A673 (cell line): ENCODE measurements at regions not wholly inside any gene's neighbourhood (a gene's known extent, or its start where the extent isn't known, plus 50 kb on each side); places are given as distances from the start of the nearest gene placed in this dataset.

Experiments
- BruUV-seq: library from RNA; stranded (reverse); fragments of 400-500 nt; replicated peaks from 2 replicates; lab custom pipeline; 2021; lab: Mats Ljungman, UMichigan
- CTCF ChIA-PET: fragments of 300-600 bp; sonication (Branson Sonifier 250); formaldehyde crosslinking; loops from one replicate; lab custom pipeline; 2022; ENCODE audit warnings: antibody characterized with exemption; lab: Charles Lee
- POLR2A ChIA-PET: fragments of 300-600 bp; sonication (Branson Sonifier 250); formaldehyde crosslinking; loops from one replicate; lab custom pipeline; 2022; ENCODE audit warnings: antibody characterized with exemption; ENCODE audit not compliant: low non-redundant PET; lab: Charles Lee
- DNase-seq: peaks from one replicate; pipeline ENCODE4 v3.0.0-alpha.2; 2015; ENCODE audit warnings: low spot score
- H3K27ac ChIP-seq: fragments of 200-600 bp; sonication (generic); 2 replicates; pipeline ENCODE4 v1.5.1; 2016; ENCODE audit warnings: mixed run types, low read depth, mild to moderate bottlenecking, mixed read lengths, antibody characterized with exemption, low read length; ENCODE audit not compliant: poor library complexity, severe bottlenecking
- H3K27me3 ChIP-seq: fragments of 200-600 bp; sonication (generic); replicated peaks from 2 replicates; pipeline ENCODE4 v1.6.1; 2017; ENCODE audit warnings: mixed run types, low read depth, mild to moderate bottlenecking, mixed read lengths, antibody characterized with exemption, low read length; ENCODE audit not compliant: insufficient read depth, poor library complexity
- H3K36me3 ChIP-seq: fragments of 200-600 bp; sonication (generic); 2 replicates; pipeline ENCODE4 v1.6.1; 2016; ENCODE audit warnings: mixed run types, mild to moderate bottlenecking, mixed read lengths, antibody characterized with exemption, low read length; ENCODE audit not compliant: insufficient read depth, poor library complexity, severe bottlenecking
- H3K4me1 ChIP-seq: fragments of 200-600 bp; sonication (generic); 2 replicates; pipeline ENCODE4 v1.6.1; 2017; ENCODE audit warnings: mixed run types, mild to moderate bottlenecking, mixed read lengths, antibody characterized with exemption, low read length; ENCODE audit not compliant: insufficient read depth, poor library complexity, severe bottlenecking
- H3K4me3 ChIP-seq: fragments of 200-600 bp; sonication (generic); 2 replicates; pipeline ENCODE4 v1.5.1; 2016; ENCODE audit warnings: low read depth, mixed run types, mild to moderate bottlenecking, mixed read lengths, low read length; ENCODE audit not compliant: poor library complexity, severe bottlenecking
- H3K9me3 ChIP-seq: fragments of 200-600 bp; sonication (generic); 2 replicates; pipeline ENCODE4 v1.6.1; 2016; ENCODE audit warnings: mixed run types, low read depth, mild to moderate bottlenecking, mixed read lengths, antibody characterized with exemption, low read length; ENCODE audit not compliant: poor library complexity, severe bottlenecking
- EZH2 ChIP-seq: fragments of 200-600 bp; sonication (generic); IDR thresholded peaks from 2 replicates; pipeline ENCODE4 v1.6.1; 2017; ENCODE audit warnings: borderline replicate concordance, low read depth, mild to moderate bottlenecking, mixed read lengths, antibody characterized with exemption, low read length; ENCODE audit not compliant: poor library complexity, severe bottlenecking
- intact Hi-C: fragments of 100-400 bp; cut with micrococcal nuclease; formaldehyde crosslinking; loops from one replicate; pipeline ENCODE4 v1.10.0; 2022; ENCODE audit not compliant: unreplicated experiment
- TF ChIP-seq, protein P1 (sequence below): fragments of 300-800, 200-600 bp; sonication (generic); conservative IDR thresholded peaks from 2 replicates; pipeline ENCODE4 v1.5.1; 2017; ENCODE audit warnings: low read depth, mild to moderate bottlenecking, antibody characterized with exemption, low read length, moderate library complexity, mixed read lengths

DNA sequence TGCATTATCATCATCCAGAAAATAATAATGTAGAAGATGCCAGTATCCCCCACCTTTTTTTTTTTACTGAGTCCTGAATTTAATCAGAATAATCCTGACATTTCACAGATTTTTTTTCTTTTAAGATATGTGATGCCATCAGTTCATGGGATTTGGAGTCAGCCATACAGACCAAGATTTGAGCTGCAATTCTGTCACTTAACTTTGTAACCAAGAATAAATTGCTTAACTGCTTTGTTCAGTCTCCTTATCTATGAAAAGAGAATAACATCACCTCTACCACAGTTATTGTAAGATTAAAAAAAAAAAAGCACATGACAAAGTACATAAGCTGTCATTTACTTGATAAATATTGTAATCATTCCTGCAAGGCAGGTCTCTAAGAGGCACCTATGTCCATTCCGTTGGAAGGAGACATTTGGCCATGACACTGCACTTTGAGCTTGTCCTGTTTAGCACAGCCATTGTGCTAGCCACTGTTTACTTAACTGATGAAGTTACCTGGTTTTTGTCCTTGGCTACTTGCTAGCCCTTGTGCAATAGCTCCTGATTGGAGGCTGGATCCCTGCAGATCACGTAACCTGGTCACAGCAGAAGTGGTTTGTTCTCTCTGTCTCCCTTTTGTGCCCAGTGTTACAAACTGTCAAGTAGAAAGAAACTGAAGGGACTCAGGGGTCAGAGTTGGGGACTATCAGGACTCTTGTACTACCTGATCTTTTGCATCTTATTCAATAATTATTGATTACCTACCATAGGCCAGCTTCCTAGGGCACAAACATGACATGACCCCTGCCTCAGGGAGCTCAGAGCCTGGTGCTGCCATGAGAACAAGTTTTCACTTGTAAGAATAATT is 306.0 kb downstream of the WDR72 start:
- POLR2A ChIA-PET = no interaction called here
- BruUV-seq = no TSS peak
- no peak for TF ChIP-seq EZH2
- TF ChIP-seq, protein P1, sequence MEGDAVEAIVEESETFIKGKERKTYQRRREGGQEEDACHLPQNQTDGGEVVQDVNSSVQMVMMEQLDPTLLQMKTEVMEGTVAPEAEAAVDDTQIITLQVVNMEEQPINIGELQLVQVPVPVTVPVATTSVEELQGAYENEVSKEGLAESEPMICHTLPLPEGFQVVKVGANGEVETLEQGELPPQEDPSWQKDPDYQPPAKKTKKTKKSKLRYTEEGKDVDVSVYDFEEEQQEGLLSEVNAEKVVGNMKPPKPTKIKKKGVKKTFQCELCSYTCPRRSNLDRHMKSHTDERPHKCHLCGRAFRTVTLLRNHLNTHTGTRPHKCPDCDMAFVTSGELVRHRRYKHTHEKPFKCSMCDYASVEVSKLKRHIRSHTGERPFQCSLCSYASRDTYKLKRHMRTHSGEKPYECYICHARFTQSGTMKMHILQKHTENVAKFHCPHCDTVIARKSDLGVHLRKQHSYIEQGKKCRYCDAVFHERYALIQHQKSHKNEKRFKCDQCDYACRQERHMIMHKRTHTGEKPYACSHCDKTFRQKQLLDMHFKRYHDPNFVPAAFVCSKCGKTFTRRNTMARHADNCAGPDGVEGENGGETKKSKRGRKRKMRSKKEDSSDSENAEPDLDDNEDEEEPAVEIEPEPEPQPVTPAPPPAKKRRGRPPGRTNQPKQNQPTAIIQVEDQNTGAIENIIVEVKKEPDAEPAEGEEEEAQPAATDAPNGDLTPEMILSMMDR = no peak
- H3K27me3 ChIP-seq = no peaks in the 10 kb centered on the region
- DNase-seq = no peak
- intact Hi-C loops = no loop called here
- no peak overlapping the region for H3K4me3 ChIP-seq
- H3K9me3 ChIP-seq = no peaks in the 10 kb centered on the region
- CTCF ChIA-PET = no interaction called here
- no peak overlapping the region for H3K27ac ChIP-seq
- no peaks in the 10 kb centered on the region for H3K4me1 ChIP-seq
- no peaks in the 10 kb centered on the region for H3K36me3 ChIP-seq

DNA sequence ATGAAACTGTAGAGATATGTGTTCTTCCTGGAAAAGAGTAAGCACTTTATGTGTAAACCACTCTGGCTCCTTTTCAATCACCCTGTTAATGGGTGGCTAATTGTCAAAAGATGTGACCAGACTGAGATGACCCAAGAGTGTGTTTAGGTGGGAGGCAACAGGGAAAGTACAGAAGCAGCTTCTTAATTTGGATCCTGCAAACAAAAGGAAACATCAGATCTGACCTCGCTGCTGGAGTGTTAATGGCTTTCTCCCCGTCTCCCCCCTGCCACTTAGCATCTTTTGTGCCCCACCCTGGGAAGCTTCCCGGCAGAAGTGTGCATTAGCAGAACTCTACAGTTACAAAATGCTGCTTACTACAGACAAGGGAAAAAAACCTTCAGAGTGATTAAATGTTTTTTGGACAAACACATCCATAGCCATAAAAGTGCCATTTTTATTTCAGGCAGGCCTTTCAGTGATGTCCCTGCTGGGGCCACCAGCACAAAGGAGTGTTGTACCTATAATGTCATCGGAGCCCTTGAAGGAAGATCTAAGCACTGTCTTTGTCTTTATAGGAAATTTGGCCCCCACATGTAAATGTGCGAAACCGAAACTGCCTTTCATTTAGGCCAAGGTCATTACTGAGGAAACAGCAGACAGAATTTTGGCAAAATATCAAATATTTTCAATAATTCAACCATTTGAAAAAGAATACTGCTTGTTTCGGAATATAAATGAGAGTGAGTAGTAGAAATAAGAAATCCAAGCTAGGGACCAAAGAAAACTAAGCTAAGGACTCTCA is 311.0 kb downstream of the WDR72 start:
- no peak overlapping the region for H3K4me3 ChIP-seq

DNA sequence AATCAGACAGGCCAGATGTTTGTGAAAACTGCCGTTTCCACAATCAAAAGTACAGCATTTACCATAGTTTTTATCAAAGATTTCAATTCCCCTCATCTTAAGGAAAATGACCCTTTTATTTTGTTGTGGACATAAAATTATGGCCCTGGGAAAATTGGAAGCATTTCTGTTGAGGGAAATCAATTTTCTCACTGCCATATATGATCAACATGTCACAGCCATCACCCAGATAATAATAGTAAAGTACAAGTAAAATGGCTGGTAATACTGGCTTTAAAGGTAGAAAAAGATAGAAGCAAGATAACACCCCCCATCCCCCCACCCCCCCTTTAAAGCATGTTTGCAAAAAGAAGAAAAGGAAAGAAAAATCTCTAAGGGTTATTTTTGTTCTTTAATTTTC is 311.7 kb downstream of the WDR72 start:
- H3K27ac ChIP-seq = no peak overlapping the region
- intact Hi-C loops = no loop called here
- no peak for DNase-seq
- no peaks in the 10 kb centered on the region for H3K4me1 ChIP-seq
- no peaks in the 10 kb centered on the region for H3K9me3 ChIP-seq
- no peaks in the 10 kb centered on the region for H3K27me3 ChIP-seq
- ChIA-PET CTCF (no interaction called here), POLR2A (no interaction called here)
- H3K4me3 ChIP-seq = no peak overlapping the region
- no peaks in the 10 kb centered on the region for H3K36me3 ChIP-seq
- TF ChIP-seq, protein P1 = no peak
- no peak for TF ChIP-seq EZH2
- no TSS peak for BruUV-seq

More for the DNA sequence above, 311.0 kb downstream of the WDR72 start:
- ChIA-PET POLR2A (no interaction called here), CTCF (no interaction called here)
- intact Hi-C loops = no loop called here
- BruUV-seq = no TSS peak
- Histone ChIP-seq H3K4me1 (no peaks in the 10 kb centered on the region), H3K27me3 (no peaks in the 10 kb centered on the region), H3K36me3 (no peaks in the 10 kb centered on the region), H3K9me3 (no peaks in the 10 kb centered on the region), H3K27ac (no peak overlapping the region)
- no peak for DNase-seq
- no peak for TF ChIP-seq EZH2
- TF ChIP-seq, protein P1 = no peak
